Chondrocyte (in vitro differentiated cells): ENCODE measurements at regions not wholly inside any gene's neighbourhood (a gene's known extent, or its start where the extent isn't known, plus 50 kb on each side); places are given as distances from the start of the nearest gene placed in this dataset.
A peak's percentile ranks its signal among the peaks of the same experiment; 100 is the strongest.

Experiments
- DNase-seq: peaks from one replicate; pipeline ENCODE4 v3.0.0; 2021; ENCODE audit warnings: mixed read lengths, low spot score
- H3K27ac Mint-ChIP-seq: one replicate; pipeline ENCODE4 v1.8.0; 2021; ENCODE audit warnings: mild to moderate bottlenecking, moderate library complexity, mixed read lengths; ENCODE audit not compliant: unreplicated experiment
- H3K27me3 Mint-ChIP-seq: 2 replicates; pipeline ENCODE4 v1.8.0; 2021; ENCODE audit warnings: low read depth, mixed read lengths
- H3K36me3 Mint-ChIP-seq: 2 replicates; pipeline ENCODE4 v1.8.0; 2021; ENCODE audit warnings: low read depth, mixed read lengths
- H3K4me1 Mint-ChIP-seq: 2 replicates; pipeline ENCODE4 v1.8.0; 2021; ENCODE audit warnings: low read depth, mild to moderate bottlenecking, mixed read lengths
- H3K4me3 Mint-ChIP-seq: one replicate; pipeline ENCODE4 v1.8.0; 2021; ENCODE audit warnings: mild to moderate bottlenecking, moderate library complexity, mixed read lengths; ENCODE audit not compliant: unreplicated experiment
- H3K9me3 Mint-ChIP-seq: 2 replicates; pipeline ENCODE4 v1.8.0; 2021; ENCODE audit warnings: low read depth, mixed read lengths
- CTCF ChIP-seq: fragments of 200-600 bp; sonication (generic); IDR thresholded peaks from 2 replicates; pipeline ENCODE4 v1.5.0; 2021; ENCODE audit warnings: antibody characterized with exemption, mild to moderate bottlenecking, moderate library complexity

GRCh38 chr16:61057635-61058034 is 978.6 kb downstream of the CDH8 start:
- TF ChIP-seq CTCF = no peak

DNA sequence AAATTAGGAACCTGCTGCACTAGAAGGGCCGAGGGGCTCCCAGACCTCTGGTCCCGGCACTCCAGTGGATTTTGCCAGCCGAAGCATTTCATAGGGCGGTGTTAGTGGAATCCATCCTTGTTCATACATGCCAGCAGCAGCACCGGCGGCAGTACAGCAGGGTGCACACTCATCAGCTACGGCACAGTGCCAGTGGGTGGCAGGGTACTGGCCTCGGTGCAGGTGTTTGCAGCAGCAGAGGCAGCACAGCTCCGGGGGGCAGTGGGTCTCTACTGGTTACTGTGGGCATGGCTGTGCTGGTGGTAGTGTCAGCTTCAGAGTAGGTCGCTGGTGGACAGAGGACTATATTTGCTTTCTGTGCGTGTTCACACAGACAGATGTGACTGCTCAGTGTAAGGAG is 985.7 kb downstream of the CDH8 start:
- H3K36me3 Mint-ChIP-seq = no peaks in the 10 kb centered on the region
- no peak overlapping the region for H3K27ac Mint-ChIP-seq
- H3K9me3 Mint-ChIP-seq = no peaks in the 10 kb centered on the region
- no peak for TF ChIP-seq CTCF
- H3K27me3 Mint-ChIP-seq = no peaks in the 10 kb centered on the region
- H3K4me3 Mint-ChIP-seq = no peak overlapping the region
- peak; percentile 72 for DNase-seq
- H3K4me1 Mint-ChIP-seq = no peaks in the 10 kb centered on the region

More at GRCh38 chr16:61057635-61058034, 978.6 kb downstream of the CDH8 start:
- Mint-ChIP-seq H3K27me3 (no peaks in the 10 kb centered on the region), H3K36me3 (no peaks in the 10 kb centered on the region), H3K9me3 (no peaks in the 10 kb centered on the region), H3K4me3 (no peak overlapping the region), H3K4me1 (no peaks in the 10 kb centered on the region), H3K27ac (no peak overlapping the region)
- DNase-seq = no peak

DNA sequence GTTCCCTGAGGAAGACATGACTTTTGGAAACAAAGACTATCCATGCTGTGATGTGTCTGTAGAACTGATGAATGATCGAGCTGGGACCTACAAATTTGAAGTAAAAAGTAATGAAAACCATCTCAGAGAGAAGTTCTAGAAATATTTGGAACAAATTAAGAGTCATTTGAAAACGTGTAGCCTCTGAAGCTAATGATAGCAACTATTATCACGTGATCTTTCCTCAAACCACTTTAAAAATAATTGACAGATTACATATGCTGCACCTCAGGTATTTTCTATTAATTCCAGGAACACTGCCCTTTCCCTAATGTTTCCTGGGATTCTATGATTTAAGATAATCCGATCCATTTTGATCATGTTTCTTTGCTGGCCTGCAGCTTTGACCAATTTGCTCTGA is 990.3 kb downstream of the CDH8 start:
- H3K27ac Mint-ChIP-seq = no peak overlapping the region
- H3K4me1 Mint-ChIP-seq = no peaks in the 10 kb centered on the region
- no peak for TF ChIP-seq CTCF
- H3K4me3 Mint-ChIP-seq = no peak overlapping the region
- no peak for DNase-seq
- no peaks in the 10 kb centered on the region for H3K9me3 Mint-ChIP-seq
- H3K36me3 Mint-ChIP-seq = no peaks in the 10 kb centered on the region
- H3K27me3 Mint-ChIP-seq = no peaks in the 10 kb centered on the region

DNA sequence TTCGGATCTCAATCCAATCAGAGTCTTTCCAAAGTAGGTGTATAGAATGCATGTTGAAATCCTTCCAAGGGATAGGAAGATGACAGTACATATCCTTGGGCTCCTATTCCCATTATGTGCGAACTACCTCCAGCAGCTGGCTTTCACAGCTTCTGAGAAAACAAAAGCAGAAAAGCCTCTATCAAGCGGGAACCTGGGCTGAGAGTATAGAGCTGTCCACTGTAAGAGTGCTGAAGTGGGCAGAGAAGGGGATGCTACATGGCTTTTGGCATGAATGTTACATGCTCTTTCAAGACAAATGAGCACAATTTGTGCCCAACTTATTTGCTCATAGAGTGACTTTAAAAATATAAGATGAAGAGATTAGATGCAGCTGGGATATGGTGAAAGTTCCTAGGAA is 993.5 kb downstream of the CDH8 start:
- H3K36me3 Mint-ChIP-seq = no peaks in the 10 kb centered on the region
- H3K4me3 Mint-ChIP-seq = no peak overlapping the region
- DNase-seq = no peak
- no peaks in the 10 kb centered on the region for H3K27me3 Mint-ChIP-seq
- no peak for TF ChIP-seq CTCF
- H3K9me3 Mint-ChIP-seq = no peaks in the 10 kb centered on the region
- H3K27ac Mint-ChIP-seq = no peak overlapping the region
- no peaks in the 10 kb centered on the region for H3K4me1 Mint-ChIP-seq

DNA sequence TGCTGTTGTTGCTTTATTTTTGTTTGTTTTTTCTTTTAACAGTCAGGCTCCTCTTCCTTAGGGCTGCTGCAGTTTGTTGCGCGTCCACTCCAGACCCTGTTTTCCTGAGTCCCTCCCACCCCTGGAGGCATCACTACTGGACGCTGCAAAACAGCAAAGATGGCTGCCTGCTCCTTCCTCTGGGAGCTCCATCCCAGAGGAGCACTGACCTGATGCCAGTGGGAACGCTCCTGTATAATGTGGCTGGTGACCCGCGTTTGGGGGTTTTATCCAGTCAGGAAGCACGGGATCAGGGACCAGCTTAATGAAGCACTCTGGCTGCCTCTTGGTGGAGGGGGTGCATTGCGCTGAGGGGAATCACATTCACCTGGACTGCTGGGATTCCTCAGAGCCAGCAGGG is 1005.6 kb downstream of the CDH8 start:
- no peaks in the 10 kb centered on the region for H3K4me1 Mint-ChIP-seq
- H3K9me3 Mint-ChIP-seq = no peaks in the 10 kb centered on the region
- H3K27ac Mint-ChIP-seq = no peak overlapping the region
- H3K4me3 Mint-ChIP-seq = no peak overlapping the region
- no peak for TF ChIP-seq CTCF
- no peak for DNase-seq
- no peaks in the 10 kb centered on the region for H3K27me3 Mint-ChIP-seq
- H3K36me3 Mint-ChIP-seq = no peaks in the 10 kb centered on the region
